HL-60/S4 (cell line): ENCODE measurements at regions not wholly inside any gene's neighbourhood (a gene's known extent, or its start where the extent isn't known, plus 50 kb on each side); places are given as distances from the start of the nearest gene placed in this dataset.
"Not testable (repeated sequence)": the region's sequence is repeated elsewhere in the genome, so short reads cannot be mapped to it uniquely, and the experiment has no call there.

Source experiments
- in situ Hi-C: fragments of 300-500 bp; cut with MboI; formaldehyde crosslinking; loops from 2 replicates; pipeline ENCODE4 v1.14.3; 2022; ENCODE audit warnings: low sequenced_read_pairs

DNA sequence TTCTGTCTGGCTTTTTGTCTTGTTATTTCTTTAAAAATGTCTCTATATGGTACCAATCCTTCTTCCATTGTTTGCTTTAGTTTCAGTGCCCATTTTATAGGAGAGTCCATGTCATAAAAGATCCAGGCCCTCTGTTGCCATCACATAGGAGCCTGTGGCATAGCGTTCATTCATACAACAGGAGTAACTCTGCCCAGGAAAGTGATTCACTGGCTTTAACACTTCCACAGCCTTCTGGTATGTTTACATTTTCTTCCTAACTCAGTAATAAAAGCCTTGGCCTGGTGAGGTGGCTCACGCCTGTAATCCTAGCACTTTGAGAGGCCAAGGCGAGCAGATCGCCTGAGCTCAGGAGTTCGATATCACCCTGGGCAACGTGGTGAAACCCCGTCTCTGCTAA, 519.3 kb upstream of the PTGER4 start:
- in situ Hi-C loops, result no loop called here

DNA sequence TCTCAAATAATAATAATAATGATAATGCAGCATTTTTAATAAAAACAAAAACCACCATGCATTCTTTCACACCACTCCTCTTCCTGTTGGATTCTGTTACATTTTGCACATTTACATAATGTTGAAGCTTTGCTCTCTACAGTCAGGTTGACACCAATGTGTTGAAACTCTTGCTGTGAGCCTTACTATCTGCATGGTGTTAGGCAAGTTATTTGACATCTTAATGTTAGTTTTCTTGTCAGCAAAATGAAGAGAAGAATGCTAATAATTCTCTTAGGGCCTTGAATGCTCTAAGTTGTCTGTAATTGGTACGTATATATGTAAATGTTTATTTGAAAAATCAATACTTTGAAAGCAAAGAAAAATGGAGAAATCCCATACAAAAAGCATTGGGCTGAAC, 525.5 kb upstream of the PTGER4 start:
- in situ Hi-C loops, result no loop called here

DNA sequence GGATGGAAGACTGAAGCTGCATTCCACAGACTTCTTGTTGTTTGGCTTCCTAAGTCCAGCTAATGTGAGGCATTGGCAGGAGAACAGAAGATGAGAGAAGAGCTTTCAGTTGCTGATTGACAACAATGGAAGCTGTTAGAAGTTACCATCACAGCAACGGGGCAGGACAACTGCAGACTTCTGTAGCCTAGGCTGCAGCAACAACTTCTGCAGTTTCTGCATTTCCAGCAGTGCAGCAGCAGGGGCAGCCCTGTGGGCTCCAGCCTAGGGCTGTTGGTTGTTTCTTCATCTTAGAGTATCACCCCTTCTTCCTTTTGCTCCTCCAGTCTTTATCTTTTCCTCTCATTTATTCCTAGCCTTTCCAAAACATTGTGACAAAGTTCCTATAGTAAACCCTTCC, 528.8 kb upstream of the PTGER4 start:
- in situ Hi-C loops, result no loop called here

DNA sequence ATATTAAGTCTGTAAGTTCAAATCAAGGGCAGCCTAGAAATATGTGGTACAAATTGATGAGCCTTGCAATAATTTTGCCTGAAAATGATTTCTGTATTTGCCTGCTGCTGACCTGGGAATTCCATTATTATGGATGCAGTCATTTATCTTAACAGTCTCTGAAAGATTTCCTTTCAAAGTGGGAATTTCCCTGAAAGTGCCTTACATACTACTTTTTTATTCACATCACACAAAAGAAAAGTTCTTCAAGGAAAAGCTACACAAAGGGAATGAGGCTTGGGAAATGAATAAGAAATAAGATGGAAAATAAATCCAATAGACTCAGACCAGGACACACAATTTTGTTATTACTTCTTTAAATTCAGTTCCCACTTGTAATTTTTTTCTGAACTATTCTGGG, 537.8 kb upstream of the PTGER4 start:
- in situ Hi-C loops, result no loop called here

DNA sequence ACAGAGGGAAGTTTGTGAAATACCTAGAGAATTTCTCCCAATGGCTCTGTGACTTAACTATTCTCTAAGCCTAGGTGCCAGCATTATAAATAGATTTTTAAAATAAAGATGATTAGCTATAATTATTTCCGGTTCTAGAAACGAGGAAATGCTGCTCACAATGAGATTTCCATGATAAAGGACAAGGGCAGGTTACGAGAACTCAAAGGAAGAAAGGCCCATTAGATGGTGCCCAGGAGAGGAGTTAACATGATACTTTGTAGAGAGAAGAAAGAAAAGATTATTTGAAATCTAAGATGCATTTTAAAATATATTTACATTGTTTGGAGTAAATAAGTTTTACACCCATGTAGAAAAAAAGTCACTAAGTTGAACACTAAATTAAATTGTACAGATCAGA, 538.3 kb upstream of the PTGER4 start:
- in situ Hi-C loops, result no loop called here

GRCh38 chr5:40137223-40137622, 542.5 kb upstream of the PTGER4 start:
- in situ Hi-C loops, result no loop called here

DNA sequence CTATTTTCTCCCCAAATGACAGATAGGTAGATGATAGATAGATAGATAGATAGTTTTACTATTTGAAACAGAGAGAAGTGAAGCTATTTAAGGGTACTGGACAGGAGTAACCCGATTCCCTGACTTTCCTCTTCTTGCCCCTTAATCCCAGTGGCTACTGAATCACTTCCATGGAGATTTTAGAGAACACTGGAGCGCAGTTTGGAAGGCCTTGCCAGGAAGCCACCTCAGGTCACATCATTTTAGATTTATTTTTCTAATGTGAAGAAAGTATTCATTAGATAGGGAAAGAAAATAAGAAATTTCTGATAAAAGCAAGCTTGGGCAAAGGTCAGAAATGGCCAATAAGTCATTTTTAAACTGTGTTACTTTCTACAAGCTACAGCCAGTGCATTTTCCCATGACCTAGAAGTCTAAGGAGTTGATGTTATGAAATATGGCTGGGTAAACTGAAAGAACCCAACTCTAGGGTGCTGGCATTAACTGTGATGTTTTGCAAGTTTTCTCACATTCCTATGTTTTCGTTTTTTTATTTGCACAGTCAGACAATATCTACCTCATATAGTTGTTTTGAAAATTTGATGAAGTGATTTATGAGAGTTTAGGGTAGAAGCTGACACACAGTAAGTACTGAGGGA, 544.7 kb upstream of the PTGER4 start:
- in situ Hi-C loops, result no loop called here

DNA sequence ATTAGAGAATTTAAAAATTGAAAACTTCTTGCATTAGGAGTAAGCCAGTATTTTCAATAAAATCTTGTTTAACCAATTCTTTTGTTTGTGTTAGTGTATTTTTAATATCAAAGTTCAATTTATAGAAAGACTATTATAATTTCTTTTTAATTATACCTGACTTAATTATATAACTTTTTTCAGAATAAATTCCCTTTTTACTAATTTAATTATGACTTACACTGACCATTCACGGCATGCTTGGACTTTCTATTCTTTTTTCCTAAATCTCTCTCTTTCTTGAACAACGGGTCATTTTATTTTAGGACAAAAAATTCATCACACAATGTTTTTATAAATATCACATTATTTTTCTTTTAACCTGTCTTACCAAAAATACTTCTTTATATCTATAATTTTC, 555.3 kb upstream of the PTGER4 start:
- in situ Hi-C loops, result no loop called here

- in situ Hi-C loops, result no loop called here
Measured at GRCh38 chr5:40121236-40121635, 558.5 kb upstream of the PTGER4 start.

GRCh38 chr5:40112875-40113274, 566.8 kb upstream of the PTGER4 start:
- in situ Hi-C loops, result no loop called here

DNA sequence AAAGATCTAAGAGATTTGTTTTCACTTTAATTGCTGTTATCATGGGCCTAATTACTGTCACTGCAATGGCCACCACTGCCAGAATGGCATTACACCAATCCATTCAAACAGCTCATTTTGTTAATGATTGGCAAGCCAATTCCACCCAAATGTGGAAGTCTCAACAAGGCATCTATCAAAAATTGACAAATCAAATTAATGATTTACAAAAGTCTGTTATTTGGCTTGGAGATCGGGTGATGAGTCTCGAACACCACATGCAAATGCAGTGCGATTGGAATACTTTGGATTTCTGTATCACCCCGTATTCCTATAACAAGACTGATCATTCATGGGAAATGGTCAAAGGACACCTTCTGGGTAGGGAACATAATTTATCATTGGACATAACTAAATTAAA, 568.7 kb upstream of the PTGER4 start:
- in situ Hi-C loops, result not testable (repeated sequence)

DNA sequence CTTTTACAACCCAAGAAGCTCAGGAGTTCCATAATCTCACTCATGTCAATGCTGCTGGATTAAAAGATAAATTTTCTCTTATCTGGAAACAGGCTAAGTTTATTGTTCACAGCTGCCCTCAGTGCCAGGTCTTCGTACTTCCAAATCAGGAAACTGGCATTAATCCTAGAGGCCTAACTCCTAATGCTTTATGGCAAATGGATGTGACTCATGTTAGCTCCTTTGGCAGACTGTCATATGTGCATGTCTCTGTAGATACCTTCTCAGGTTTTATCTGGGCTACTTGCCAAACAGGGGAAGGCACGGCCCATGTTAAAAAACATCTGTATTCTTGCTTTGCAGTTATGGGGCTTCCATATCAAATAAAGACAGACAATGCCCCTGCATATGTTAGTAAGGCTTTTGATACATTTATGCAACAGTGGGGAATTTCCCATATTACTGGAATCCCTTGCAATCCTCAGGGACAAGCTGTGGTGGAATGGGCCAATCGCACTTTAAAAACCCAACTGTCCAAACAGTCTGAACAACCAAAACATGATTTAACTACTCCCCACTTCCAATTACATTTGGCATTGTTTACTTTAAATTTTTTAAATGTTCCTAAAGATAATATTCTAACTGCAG, 570.8 kb upstream of the PTGER4 start:
- in situ Hi-C loops, result not testable (repeated sequence)

GRCh38 chr5:40107786-40108185, 571.9 kb upstream of the PTGER4 start:
- in situ Hi-C loops, result not testable (repeated sequence)

- in situ Hi-C loops, result no loop called here
Measured at GRCh38 chr5:40106847-40107246, 572.9 kb upstream of the PTGER4 start.

DNA sequence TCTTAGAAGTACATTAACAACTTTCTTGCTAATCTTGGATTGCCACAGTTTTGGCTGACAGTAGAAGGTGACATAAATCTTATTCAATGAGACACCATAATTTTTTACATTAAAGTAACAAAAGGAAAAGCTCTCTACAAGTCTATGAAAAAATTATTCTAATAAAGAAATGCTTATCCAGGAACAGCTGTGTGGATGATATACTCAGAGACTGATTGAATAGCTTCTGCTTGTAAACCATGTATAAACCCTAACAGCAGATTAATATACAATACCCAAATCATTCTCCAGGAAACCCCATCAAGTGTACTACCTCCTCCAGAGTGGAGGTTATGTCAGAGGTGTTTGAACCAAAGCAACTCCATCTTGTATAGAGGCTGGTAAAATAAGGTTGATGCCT, 581.4 kb upstream of the PTGER4 start:
- in situ Hi-C loops, result no loop called here

DNA sequence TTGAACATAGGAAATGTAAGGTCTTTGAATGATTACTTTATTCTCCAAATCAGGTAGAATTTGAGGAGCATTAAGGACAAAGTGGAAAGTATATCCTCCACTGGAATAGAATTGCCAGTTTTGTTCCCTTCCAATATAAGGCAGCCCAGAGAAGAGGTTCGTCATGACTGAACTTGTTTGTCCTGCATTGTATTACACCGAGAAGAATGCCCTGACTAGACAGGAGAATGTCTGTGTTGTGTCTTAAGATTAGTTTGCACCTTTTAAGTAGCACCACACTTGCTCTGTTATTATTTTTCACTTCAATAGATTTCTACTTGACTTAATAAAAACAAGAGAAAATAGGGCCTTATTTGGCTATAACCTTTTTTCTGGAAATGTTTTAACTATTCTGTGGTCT, 586.2 kb upstream of the PTGER4 start:
- in situ Hi-C loops, result no loop called here

DNA sequence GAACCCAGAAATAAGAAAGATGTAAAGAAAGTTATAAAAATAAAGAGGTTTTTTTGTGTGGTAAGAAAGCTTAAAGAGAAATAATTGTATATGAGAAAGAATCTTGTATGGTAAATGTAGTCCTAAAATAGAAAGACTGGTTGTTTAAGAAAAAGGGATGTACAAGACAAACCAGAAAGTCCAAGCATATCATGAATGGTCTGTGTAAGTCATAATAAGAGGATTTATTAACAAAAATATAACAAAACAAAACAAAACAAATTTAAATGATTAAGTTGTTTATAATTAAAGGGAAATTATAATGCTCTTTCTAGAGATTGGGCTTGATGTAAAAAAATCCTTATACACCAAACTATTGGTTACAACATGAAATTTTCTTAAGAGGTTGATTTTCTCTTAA, 590.4 kb upstream of the PTGER4 start:
- in situ Hi-C loops, result no loop called here

GRCh38 chr5:40084614-40085013, 595.1 kb upstream of the PTGER4 start:
- in situ Hi-C loops, result no loop called here

DNA sequence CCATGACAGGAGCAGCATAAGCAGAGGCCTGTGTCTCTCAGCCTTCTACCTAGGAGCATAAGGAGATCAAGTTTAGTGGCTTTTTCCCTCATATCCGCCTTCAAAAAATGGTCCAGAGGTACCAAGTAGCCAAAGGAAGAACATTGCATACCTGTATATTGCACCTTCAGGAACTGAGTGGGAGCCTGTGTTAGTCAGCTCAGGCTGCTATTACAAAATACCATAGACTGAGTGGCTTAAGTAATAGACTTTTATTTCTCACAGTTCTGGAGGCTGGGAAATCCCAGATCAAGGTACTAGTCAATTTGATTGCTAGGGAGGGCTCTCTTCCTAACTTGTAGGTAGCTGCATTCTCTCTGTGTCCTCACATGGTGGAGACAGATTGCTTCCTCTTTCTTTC, 597.4 kb upstream of the PTGER4 start:
- in situ Hi-C loops, result no loop called here

- in situ Hi-C loops, result no loop called here
Measured at GRCh38 chr5:40080191-40080590, 599.5 kb upstream of the PTGER4 start.

- in situ Hi-C loops, result no loop called here
Measured at GRCh38 chr5:40078898-40079575, 600.7 kb upstream of the PTGER4 start.

GRCh38 chr5:40074826-40075225, 604.9 kb upstream of the PTGER4 start:
- in situ Hi-C loops, result no loop called here
